ENCODE measurements at regions not wholly inside any gene's neighbourhood (a gene's known extent, or its start where the extent isn't known, plus 50 kb on each side); places are given as distances from the start of the nearest gene placed in this dataset.

DNA sequence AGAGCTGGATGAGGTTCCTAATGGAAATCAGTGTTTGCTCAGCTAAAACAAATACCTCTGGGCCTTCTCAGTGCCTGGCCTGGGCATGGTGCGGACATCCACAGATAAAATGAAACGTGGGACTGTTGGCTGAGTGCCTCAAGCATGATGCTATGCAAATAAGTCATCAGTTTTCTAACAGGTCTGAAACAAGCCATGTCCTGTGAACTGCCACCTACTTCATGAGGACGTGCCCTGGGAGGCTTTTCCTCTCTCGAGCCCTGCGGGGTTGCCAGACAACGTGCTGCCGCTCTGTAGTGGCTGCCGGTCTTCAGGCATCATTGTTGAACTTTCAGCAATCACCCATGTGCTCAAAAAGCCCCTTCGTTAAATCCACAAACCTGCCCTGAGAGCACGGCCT lies 240.4 kb upstream of the IRX2 start:
- TF ChIP-seq CTCF (IDR thresholded peaks at IDR 0.05) (no peak), POLR2A (IDR thresholded peaks at IDR 0.05) (no peak)

All from thyroid gland (tissue), 4 donors.